GM12872 (cell line): ENCODE measurements at regions not wholly inside any gene's neighbourhood (a gene's known extent, or its start where the extent isn't known, plus 50 kb on each side); places are given as distances from the start of the nearest gene placed in this dataset.

ENCODE experiments used
- TF ChIP-seq, protein P1 (sequence below): IDR thresholded peaks from 3 replicates; pipeline ENCODE4 v1.5.1; 2011; ENCODE audit warnings: low read depth, mild to moderate bottlenecking, low read length, moderate library complexity; ENCODE audit not compliant: insufficient read depth

DNA sequence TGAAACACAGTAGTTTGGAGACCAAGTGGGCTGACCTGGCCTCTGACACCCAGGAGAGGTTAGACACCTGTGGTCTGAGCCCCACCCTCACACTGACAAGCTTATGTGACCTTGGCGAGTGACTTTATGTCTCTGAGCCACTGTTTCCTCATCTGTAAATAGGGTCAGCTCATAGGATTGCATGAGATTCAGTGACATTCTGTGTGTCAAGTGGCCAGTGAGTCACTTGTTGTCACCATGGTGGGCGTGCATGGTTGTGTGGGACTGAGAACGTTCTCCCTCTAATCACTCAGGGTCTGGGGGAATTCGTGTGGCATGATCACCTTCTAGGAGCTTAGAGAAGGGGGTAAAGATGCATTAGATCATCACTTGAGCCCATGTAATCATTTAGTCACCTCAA is 146.4 kb downstream of the PHETA1 start:
- TF ChIP-seq, protein P1, sequence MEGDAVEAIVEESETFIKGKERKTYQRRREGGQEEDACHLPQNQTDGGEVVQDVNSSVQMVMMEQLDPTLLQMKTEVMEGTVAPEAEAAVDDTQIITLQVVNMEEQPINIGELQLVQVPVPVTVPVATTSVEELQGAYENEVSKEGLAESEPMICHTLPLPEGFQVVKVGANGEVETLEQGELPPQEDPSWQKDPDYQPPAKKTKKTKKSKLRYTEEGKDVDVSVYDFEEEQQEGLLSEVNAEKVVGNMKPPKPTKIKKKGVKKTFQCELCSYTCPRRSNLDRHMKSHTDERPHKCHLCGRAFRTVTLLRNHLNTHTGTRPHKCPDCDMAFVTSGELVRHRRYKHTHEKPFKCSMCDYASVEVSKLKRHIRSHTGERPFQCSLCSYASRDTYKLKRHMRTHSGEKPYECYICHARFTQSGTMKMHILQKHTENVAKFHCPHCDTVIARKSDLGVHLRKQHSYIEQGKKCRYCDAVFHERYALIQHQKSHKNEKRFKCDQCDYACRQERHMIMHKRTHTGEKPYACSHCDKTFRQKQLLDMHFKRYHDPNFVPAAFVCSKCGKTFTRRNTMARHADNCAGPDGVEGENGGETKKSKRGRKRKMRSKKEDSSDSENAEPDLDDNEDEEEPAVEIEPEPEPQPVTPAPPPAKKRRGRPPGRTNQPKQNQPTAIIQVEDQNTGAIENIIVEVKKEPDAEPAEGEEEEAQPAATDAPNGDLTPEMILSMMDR = no peak

DNA sequence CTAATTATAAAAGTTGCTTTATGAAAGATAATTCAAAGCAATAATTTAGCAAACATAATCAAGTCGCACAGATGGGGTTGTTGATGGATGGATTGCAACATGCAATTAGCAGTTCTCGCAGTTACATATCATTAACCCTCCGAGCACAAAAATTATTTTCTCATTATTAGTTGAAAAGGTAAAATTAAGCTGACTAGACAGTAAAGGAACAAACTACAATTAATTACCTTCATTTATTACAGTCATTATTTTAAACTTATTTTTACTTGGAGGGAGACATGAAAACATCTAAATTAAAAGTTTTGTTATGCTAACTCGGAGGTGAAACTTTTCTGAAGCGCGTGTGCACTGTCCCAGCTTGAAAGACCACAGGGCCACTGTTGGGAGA is 146.9 kb downstream of the PHETA1 start:
- TF ChIP-seq, protein P1 = no peak

DNA sequence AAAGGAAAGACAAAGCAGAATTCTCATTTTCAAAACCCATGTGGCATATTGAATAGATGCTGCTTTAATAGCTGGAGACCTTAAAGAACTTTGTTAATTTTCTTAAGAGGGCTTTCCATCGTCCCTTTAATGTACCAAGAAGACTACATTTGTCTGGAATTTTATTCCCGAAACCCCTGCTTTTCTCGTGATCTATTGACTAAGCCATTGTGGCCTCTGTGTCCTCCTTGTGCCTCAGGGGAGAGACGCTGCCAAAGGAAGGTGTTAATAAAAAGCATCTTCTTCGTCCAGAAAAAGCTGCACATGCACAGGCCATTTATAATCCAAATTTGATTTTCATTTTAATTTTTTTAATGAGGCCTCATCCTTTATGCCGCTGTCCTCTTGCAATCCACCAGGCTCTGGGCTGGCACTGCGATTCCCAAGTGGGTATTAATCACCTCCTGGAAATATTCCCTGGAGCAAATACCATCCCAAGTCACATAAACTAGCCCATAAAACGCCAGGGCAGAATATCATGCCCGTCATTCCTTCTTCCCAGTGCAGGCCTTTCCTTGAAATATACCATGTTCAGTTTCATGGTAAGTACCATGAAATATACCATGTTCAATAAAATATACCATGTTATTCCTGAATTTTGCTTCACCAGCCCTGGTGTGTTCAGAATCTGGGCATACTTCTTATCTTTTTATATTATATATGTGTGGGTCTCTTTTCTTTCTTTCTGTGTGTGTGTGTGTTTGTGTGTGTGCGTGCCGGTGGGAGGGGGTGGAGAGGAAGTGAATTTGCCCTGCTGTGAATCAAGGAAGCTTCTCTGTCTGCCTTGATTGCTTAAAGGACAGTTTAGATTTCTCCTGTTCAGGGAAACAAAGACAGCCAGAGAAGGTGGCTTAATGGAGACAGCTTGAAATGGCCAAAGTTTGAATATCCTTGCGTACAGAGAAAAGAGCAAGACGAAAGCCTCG is 147.6 kb downstream of the PHETA1 start:
- TF ChIP-seq, protein P1 = no peak

DNA sequence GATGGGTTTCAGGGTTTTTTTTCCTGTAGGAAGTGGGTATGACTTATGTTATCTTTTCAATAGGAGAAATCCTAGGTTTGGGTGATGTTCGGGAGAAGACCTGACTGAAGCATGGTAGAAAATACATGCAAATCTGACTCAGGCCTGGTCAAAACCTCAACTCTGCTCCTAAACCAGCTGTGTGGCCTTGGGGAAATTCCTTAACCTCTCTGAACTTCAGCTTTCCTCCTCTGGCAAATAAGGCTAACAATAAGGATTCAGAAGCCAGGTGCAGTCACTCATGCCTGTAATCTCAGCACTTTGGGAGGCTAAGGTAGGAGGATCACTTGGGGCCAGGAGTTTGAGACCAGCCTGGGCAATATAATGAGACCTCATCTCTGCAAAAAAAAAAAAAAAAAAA is 148.5 kb downstream of the PHETA1 start:
- TF ChIP-seq, protein P1 = no peak

DNA sequence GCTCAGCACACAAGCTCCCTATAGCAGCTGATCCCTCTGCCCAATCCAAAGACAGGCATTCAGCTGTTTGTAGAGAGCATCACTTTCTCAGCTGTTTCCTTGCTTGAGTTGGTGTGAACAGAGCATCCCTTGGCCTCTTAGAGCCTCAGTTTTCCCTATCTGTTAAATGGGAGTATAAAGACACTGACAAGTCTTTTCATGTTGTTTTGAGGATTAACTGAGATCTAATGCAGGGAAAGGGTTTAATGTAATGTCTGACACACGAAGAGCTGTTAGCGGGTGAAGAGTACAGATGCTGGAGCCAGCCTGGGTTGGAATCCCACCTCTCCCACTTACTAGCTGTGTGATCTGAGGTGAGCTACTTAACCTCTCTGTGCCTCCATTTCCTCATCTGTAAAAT is 149.5 kb downstream of the PHETA1 start:
- TF ChIP-seq, protein P1 = no peak

DNA sequence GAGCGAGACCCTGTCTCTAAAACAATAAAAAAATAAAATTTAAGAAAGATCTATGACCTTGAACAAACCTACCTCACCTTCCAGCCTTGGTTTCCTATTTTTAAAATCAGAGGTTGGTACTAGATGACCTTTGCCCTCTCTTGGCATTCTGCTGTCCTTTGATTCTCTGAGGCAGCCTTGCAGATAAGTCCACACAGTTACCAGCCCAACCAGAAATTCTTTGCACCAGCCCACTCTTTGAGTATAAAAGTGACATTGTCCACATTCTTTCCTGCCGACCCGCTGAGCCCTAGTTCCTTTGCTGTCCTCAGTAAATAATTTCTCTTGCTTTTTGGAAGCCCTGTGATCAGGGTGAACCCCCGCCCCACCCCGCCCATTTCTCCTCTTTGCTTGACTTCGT is 150.4 kb downstream of the PHETA1 start:
- TF ChIP-seq, protein P1 = no peak

DNA sequence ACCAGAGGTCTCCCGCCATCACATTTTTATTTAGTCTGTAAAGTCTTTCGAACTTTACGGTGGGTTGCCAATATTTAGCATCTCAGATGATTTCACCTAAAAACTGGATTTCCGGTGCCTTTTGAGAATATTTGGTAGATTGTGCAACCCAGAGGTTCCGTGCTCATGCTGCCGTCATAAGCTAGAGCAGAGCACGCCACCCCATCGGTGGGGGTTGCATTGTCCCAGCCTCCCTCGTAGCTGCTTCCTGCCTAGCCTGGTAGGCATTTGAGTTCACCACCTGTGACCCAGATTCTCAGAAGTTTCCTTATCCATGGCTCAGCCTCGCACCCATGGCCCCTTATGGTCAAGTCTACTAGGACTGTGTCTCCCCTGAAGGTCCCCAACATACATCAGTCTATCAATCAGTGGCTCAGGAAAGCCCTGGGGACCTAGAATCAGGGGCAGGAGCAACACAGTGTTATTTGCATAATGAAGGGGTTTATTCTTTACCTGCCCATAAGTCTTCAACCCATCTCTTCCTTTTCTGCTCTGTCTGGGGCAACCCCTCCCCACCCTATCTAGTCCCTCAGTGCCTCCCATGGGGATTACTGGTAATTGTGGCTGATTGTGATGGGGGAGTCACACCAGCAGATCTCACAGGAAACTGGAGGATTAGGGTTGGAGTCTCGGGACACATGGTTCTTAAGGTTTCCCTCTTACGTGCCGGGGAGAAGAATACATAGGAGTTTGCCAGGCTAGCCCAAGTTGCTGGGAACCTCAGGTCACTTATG is 152.3 kb downstream of the PHETA1 start:
- TF ChIP-seq, protein P1 = no peak
